ENCODE measurements at regions not wholly inside any gene's neighbourhood (a gene's known extent, or its start where the extent isn't known, plus 50 kb on each side); places are given as distances from the start of the nearest gene placed in this dataset.

GRCh38 chr4:123125477-123125876 is 203.1 kb upstream of the NUDT6 start:
- TF ChIP-seq CTCF (IDR thresholded peaks at IDR 0.05; ENCODE audit: borderline replicate concordance, extremely low read depth, low read length, poor library complexity, severe bottlenecking): no peak
- TF ChIP-seq EZH2 (IDR thresholded peaks at IDR 0.05; ENCODE audit: borderline replicate concordance, low read depth, low read length, severe bottlenecking): no peak
